Superior temporal gyrus (tissue), 1 donor: ENCODE measurements at regions not wholly inside any gene's neighbourhood (a gene's known extent, or its start where the extent isn't known, plus 50 kb on each side); places are given as distances from the start of the nearest gene placed in this dataset.
"Not testable (repeated sequence)": the region's sequence is repeated elsewhere in the genome, so short reads cannot be mapped to it uniquely, and the experiment has no call there.

Experiments
- DNase-seq: peaks from one replicate; pipeline ENCODE4 v3.0.0-alpha.2; 2016; ENCODE audit errors: extremely low spot score

- DNase-seq: no peak
Measured at GRCh38 chr20:23151885-23152284, 65.8 kb upstream of the CD93 start.

GRCh38 chr20:23151008-23151703, 65.0 kb upstream of the CD93 start:
- DNase-seq: no peak

GRCh38 chr20:23150304-23151007, 64.3 kb upstream of the CD93 start:
- DNase-seq: no peak

GRCh38 chr20:23149623-23150279, 63.6 kb upstream of the CD93 start:
- no peak for DNase-seq

GRCh38 chr20:23148731-23149570, 62.8 kb upstream of the CD93 start:
- DNase-seq: no peak

- no peak for DNase-seq
Measured at GRCh38 chr20:23147964-23148730, 62.0 kb upstream of the CD93 start.

- DNase-seq: no peak
Measured at GRCh38 chr20:23147647-23147963, 61.5 kb upstream of the CD93 start.

- DNase-seq: no peak
Measured at GRCh38 chr20:23146857-23147637, 60.9 kb upstream of the CD93 start.

GRCh38 chr20:23146181-23146580, 60.1 kb upstream of the CD93 start:
- DNase-seq: no peak

GRCh38 chr20:23145281-23145700, 59.2 kb upstream of the CD93 start:
- no peak for DNase-seq

- DNase-seq: no peak
Measured at GRCh38 chr20:23144856-23145255, 58.7 kb upstream of the CD93 start.

- no peak for DNase-seq
Measured at GRCh38 chr20:23143986-23144690, 58.0 kb upstream of the CD93 start.

GRCh38 chr20:23143098-23143497, 57.0 kb upstream of the CD93 start:
- DNase-seq: no peak

GRCh38 chr20:23142162-23143050, 56.3 kb upstream of the CD93 start:
- no peak for DNase-seq

- no peak for DNase-seq
Measured at GRCh38 chr20:23141450-23142161, 55.5 kb upstream of the CD93 start.

GRCh38 chr20:23140991-23141390, 54.9 kb upstream of the CD93 start:
- no peak for DNase-seq

GRCh38 chr20:23139984-23140383, 53.9 kb upstream of the CD93 start:
- DNase-seq: not testable (repeated sequence)

GRCh38 chr20:23139524-23139923, 53.4 kb upstream of the CD93 start:
- no peak for DNase-seq
